GM23248 (cell line): ENCODE measurements at regions not wholly inside any gene's neighbourhood (a gene's known extent, or its start where the extent isn't known, plus 50 kb on each side); places are given as distances from the start of the nearest gene placed in this dataset.

Experiments used
- DNase-seq: peaks from one replicate; pipeline ENCODE4 v3.0.0-alpha.2; 2015
- H2AFZ ChIP-seq: fragments of 200-600 bp; sonication (generic); 2 replicates; pipeline ENCODE4 v1.6.1; 2016; ENCODE audit warnings: antibody characterized with exemption
- H3F3A ChIP-seq: fragments of 200-600 bp; sonication (generic); 2 replicates; pipeline ENCODE4 v1.6.1; 2016; ENCODE audit warnings: mild to moderate bottlenecking, antibody characterized with exemption, mixed run types; ENCODE audit not compliant: insufficient read depth
- H3K27ac ChIP-seq: fragments of 200-600 bp; sonication (generic); 2 replicates; pipeline ENCODE4 v1.5.1; 2016; ENCODE audit warnings: mild to moderate bottlenecking
- H3K27me3 ChIP-seq: fragments of 200-600 bp; sonication (generic); replicated peaks from 2 replicates; pipeline ENCODE4 v1.6.1; 2016; ENCODE audit warnings: mild to moderate bottlenecking; ENCODE audit not compliant: insufficient read depth
- H3K36me3 ChIP-seq: fragments of 200-600 bp; sonication (generic); 2 replicates; pipeline ENCODE4 v1.6.1; 2016; ENCODE audit warnings: low read depth, mild to moderate bottlenecking
- H3K4me1 ChIP-seq: fragments of 200-600 bp; sonication (generic); 2 replicates; pipeline ENCODE4 v1.6.1; 2016; ENCODE audit warnings: mild to moderate bottlenecking; ENCODE audit not compliant: insufficient read depth
- H3K4me2 ChIP-seq: fragments of 200-600 bp; sonication (generic); one replicate; pipeline ENCODE4 v1.6.1; 2016; ENCODE audit warnings: mild to moderate bottlenecking; ENCODE audit not compliant: unreplicated experiment
- H3K4me3 ChIP-seq: fragments of 200-600 bp; sonication (generic); 2 replicates; pipeline ENCODE4 v1.5.1; 2016; ENCODE audit warnings: mild to moderate bottlenecking
- H3K79me2 ChIP-seq: fragments of 200-600 bp; sonication (generic); 2 replicates; pipeline ENCODE4 v1.6.1; 2016; ENCODE audit warnings: mild to moderate bottlenecking; ENCODE audit not compliant: insufficient read depth
- H3K9ac ChIP-seq: fragments of 200-600 bp; sonication (generic); 2 replicates; pipeline ENCODE4 v1.6.1; 2016; ENCODE audit warnings: mild to moderate bottlenecking
- H3K9me2 ChIP-seq: fragments of 200-600 bp; sonication (generic); 2 replicates; pipeline ENCODE4 v1.6.1; 2016; ENCODE audit warnings: mixed run types, mild to moderate bottlenecking, moderate library complexity; ENCODE audit not compliant: insufficient read depth
- H3K9me3 ChIP-seq: fragments of 200-600 bp; sonication (generic); one replicate; pipeline ENCODE4 v1.6.1; 2017; ENCODE audit warnings: low read depth
- H4K20me1 ChIP-seq: fragments of 200-600 bp; sonication (generic); 2 replicates; pipeline ENCODE4 v1.6.0; 2016; ENCODE audit not compliant: insufficient read depth
- EZH2 ChIP-seq: fragments of 200-600 bp; sonication (generic); IDR thresholded peaks from 2 replicates; pipeline ENCODE4 v1.6.1; 2018; ENCODE audit warnings: antibody characterized with exemption, mild to moderate bottlenecking; ENCODE audit not compliant: insufficient read depth, poor library complexity, severe bottlenecking
- EZH2phosphoT487 ChIP-seq: fragments of 200-600 bp; sonication (generic); IDR thresholded peaks from 2 replicates; pipeline ENCODE4 v1.6.1; 2018; ENCODE audit warnings: antibody characterized with exemption, moderate library complexity, mild to moderate bottlenecking, low read depth; ENCODE audit not compliant: insufficient read depth
- WGBS, 2 experiments: methylation state at CpG; one replicate each; pipeline ENCODE4 v1.1.6; 2015 to 2017; ENCODE audit warnings: low lambda C conversion rate in 2 of 2, low coverage in 1 of 2; ENCODE audit errors: missing lambda C conversion rate in 2 of 2; 5-methylcytosine and 5-hydroxymethylcytosine counted together
- in situ Hi-C: fragments of 300-500 bp; cut with MboI; formaldehyde crosslinking; loops from 2 replicates; pipeline ENCODE4 v1.15.0; 2020

DNA sequence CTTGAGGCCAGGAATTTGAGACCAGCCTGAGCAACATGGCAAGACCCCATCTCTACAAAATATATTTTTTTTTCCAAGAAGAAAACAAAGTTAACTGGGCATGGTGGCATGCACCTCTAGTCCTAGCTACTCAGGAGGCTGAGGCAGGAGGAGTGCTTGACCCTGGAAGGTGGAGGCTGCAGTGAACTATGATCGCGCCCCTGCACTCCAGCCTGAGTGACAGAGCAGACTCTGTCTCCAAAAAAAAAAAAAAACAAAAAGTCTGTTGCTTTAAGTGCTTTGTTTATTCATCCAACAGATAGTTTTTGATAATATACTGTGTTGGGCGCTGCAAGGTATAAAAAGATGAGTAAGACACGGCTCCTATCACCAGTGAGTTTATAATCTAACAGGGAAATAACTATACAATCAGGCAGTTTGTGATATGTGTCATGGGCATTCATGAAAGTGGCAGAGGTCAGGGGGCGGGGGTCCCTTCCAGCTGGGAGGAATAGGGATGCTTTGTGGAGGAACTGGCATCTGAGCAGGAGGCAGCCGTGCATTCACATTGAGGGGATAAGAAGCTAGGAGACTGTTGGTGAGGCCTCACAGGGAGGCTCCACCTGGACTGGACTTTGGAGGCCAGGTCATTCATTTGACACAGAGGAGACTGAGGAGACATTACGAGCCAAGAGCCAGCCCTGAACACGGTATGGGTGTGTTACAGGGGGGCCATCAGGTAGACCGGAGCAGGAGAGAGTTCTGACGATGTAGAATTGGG is 67.3 kb upstream of the ERRFI1 start:
- 97% methylated on average over 10 of the region's 10 CpGs for WGBS, 2 experiments

DNA sequence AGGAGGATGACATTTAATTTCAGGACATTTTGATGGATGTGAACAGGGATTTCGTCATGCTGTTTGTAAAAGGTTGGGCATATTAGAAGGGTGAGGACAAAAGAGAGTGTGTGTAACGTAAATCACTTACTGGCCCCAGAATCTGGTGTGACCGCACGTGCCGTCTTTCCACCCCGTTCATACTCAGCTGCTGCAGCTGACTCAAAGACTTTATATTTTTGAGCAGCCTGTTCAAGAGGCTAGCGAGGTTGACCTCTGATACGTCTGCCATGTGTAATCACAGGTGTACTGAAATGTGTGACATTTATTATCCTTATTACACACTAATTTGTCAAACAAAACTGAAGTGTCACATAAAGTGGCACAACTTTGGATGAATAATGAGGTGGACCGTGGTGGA is 66.5 kb upstream of the ERRFI1 start:
- no peaks in the 10 kb centered on the region for H4K20me1 ChIP-seq
- H3K4me2 ChIP-seq: no peak overlapping the region
- no peaks in the 10 kb centered on the region for H3K36me3 ChIP-seq
- H3K79me2 ChIP-seq: no peaks in the 10 kb centered on the region
- no peaks in the 10 kb centered on the region for H3K9me2 ChIP-seq
- no peaks in the 10 kb centered on the region for H3K9me3 ChIP-seq
- in situ Hi-C loops: no loop called here
- H3K27me3 ChIP-seq: no peaks in the 10 kb centered on the region
- 86 to 87% methylated on average over 9 of the region's 9 CpGs for WGBS, 2 experiments
- no peak overlapping the region for H3K27ac ChIP-seq
- H3F3A ChIP-seq: peaks cover 53% of the 10 kb centered on the region
- H2AFZ ChIP-seq: no peak overlapping the region
- H3K4me1 ChIP-seq: peaks cover 58% of the 10 kb centered on the region
- no peak overlapping the region for H3K4me3 ChIP-seq
- no peak overlapping the region for H3K9ac ChIP-seq
- TF ChIP-seq EZH2 (no peak), EZH2phosphoT487 (no peak)
- no peak for DNase-seq

More for the DNA sequence above, 67.3 kb upstream of the ERRFI1 start:
- H3K4me2 ChIP-seq: no peak overlapping the region
- H3K9me2 ChIP-seq: no peaks in the 10 kb centered on the region
- no peak for DNase-seq
- peaks cover 59% of the 10 kb centered on the region for H3F3A ChIP-seq
- H3K9ac ChIP-seq: no peak overlapping the region
- H3K27me3 ChIP-seq: no peaks in the 10 kb centered on the region
- H3K9me3 ChIP-seq: no peaks in the 10 kb centered on the region
- TF ChIP-seq EZH2: no peak
- no peak for TF ChIP-seq EZH2phosphoT487
- H3K4me1 ChIP-seq: peaks cover 66% of the 10 kb centered on the region
- no peak overlapping the region for H2AFZ ChIP-seq
- no peaks in the 10 kb centered on the region for H4K20me1 ChIP-seq
- H3K4me3 ChIP-seq: no peak overlapping the region
- in situ Hi-C loops: no loop called here
- no peaks in the 10 kb centered on the region for H3K79me2 ChIP-seq
- no peaks in the 10 kb centered on the region for H3K36me3 ChIP-seq
- no peak overlapping the region for H3K27ac ChIP-seq

DNA sequence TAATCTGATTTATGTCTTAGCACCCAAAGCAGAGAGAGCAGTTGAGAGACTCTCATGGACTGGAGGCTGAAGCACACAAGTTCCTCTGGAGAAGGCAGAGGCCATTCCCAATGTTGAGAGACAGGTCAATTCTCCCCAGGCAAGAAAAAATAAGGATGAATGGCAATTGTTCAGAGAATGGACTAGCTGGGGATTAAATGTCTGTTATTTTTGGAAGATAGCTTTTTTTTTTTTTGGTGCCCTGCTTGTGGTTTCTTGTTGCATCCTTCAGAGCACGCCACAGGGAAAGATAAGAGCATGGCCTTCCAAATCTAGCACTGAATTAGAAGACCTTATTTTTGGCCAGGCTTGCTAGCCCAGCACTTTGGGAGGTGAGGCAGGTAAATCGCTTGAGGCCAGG is 65.6 kb upstream of the ERRFI1 start:
- WGBS, 2 experiments: 98 to 100% methylated on average over 2 of the region's 2 CpGs
- TF ChIP-seq EZH2 (no peak), EZH2phosphoT487 (no peak)
- H3K4me2 ChIP-seq: no peak overlapping the region
- no peak overlapping the region for H2AFZ ChIP-seq
- no peaks in the 10 kb centered on the region for H4K20me1 ChIP-seq
- H3K4me3 ChIP-seq: no peak overlapping the region
- peaks cover 49% of the 10 kb centered on the region for H3K4me1 ChIP-seq
- H3F3A ChIP-seq: peaks cover 45% of the 10 kb centered on the region
- no peaks in the 10 kb centered on the region for H3K36me3 ChIP-seq
- in situ Hi-C loops: no loop called here
- no peak overlapping the region for H3K9ac ChIP-seq
- H3K27ac ChIP-seq: no peak overlapping the region
- DNase-seq: no peak
- H3K9me3 ChIP-seq: no peaks in the 10 kb centered on the region
- H3K27me3 ChIP-seq: no peaks in the 10 kb centered on the region
- H3K9me2 ChIP-seq: no peaks in the 10 kb centered on the region
- H3K79me2 ChIP-seq: no peaks in the 10 kb centered on the region

DNA sequence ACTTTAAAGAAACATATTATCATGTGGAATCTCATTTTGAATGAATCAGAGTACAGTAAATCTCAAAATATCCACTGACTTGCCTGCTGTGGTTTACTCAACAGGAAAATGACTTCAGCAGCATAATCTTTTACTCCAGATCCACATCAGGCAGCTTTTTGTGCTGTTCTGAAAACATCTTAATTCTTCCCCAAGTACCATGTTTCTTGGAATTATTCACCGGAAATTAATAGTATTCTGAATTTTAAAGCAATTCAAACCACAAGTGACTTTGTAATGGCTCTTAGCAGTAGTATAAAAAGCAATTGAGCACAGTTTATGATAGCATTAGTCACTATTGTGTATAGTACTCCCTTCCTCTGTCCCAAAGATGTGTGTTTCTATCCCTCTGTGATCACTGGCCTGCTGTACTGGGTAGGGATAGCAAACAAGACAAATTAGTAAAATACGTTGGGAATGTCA is 64.2 kb upstream of the ERRFI1 start:
- Histone ChIP-seq H3K9me3 (no peaks in the 10 kb centered on the region), H4K20me1 (no peaks in the 10 kb centered on the region), H2AFZ (no peak overlapping the region), H3K9ac (peak overlapping the region; percentile 6; the same call in 1 of the 2 replicates), H3F3A (peaks cover 30% of the 10 kb centered on the region), H3K4me3 (no peak overlapping the region), H3K4me2 (peak overlapping the region; percentile 50), H3K9me2 (no peaks in the 10 kb centered on the region), H3K27me3 (no peaks in the 10 kb centered on the region), H3K4me1 (peaks cover 34% of the 10 kb centered on the region), H3K27ac (peak overlapping the region; percentile 76), H3K36me3 (no peaks in the 10 kb centered on the region), H3K79me2 (no peaks in the 10 kb centered on the region)
- TF ChIP-seq EZH2phosphoT487 (peak; percentile 93), EZH2 (no peak)
- 0% methylated on average over 2 of the region's 2 CpGs for WGBS, 2 experiments
- DNase-seq: peak; percentile 95
- in situ Hi-C loops: no loop called here
